ENCODE measurements at regions not wholly inside any gene's neighbourhood (a gene's known extent, or its start where the extent isn't known, plus 50 kb on each side); places are given as distances from the start of the nearest gene placed in this dataset.

DNA sequence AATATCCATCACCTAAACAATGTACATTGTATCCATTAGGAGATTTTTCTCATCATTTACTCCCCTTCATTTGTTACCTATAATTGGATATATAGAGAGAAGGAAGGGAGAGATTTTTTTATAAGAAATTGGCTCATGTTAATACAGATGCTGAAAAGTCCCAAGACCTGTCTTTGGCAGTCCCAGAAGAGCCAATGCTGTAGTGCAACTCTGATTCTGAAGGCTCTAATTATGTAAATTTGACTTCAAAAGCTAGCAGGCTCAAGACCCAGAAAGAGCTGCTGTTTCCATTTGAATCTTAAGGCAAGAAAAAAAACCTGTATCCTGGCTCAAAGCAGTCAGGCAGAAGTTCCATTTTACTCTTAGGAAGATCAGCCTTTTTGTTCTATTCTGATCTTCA lies 1245.5 kb upstream of the FAM98A start:
- no peak overlapping the region for H3K4me3 ChIP-seq (ENCODE audit: low read depth, low read length)
- TF ChIP-seq, protein P1, sequence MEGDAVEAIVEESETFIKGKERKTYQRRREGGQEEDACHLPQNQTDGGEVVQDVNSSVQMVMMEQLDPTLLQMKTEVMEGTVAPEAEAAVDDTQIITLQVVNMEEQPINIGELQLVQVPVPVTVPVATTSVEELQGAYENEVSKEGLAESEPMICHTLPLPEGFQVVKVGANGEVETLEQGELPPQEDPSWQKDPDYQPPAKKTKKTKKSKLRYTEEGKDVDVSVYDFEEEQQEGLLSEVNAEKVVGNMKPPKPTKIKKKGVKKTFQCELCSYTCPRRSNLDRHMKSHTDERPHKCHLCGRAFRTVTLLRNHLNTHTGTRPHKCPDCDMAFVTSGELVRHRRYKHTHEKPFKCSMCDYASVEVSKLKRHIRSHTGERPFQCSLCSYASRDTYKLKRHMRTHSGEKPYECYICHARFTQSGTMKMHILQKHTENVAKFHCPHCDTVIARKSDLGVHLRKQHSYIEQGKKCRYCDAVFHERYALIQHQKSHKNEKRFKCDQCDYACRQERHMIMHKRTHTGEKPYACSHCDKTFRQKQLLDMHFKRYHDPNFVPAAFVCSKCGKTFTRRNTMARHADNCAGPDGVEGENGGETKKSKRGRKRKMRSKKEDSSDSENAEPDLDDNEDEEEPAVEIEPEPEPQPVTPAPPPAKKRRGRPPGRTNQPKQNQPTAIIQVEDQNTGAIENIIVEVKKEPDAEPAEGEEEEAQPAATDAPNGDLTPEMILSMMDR (conservative IDR thresholded peaks at IDR 0.05; ENCODE audit: low read depth, low read length) = no peak
- DNase-seq (ENCODE audit: low read depth) = no peak

DNA sequence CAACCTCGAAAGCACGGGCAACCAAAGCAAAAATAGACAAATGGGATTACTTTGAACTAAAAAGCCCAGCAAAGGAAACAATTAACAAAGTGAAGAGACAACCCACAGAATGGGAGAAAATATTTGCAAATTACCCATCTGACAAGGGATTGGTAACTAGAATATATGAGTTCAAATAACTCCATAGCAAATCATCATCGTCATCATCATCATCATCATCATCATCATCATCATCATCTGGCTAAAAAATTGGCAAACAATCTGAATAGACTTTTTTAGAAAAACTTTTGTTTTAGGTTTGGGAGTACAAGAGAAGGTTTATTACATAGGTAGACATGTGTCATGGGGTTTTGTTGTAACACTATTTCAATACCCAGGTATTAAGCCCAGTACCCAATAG lies 1239.3 kb upstream of the FAM98A start:
- H3K4me3 ChIP-seq (ENCODE audit: low read depth, low read length) = no peak overlapping the region
- no peak for DNase-seq (ENCODE audit: low read depth)
- TF ChIP-seq, protein P1 (conservative IDR thresholded peaks at IDR 0.05; ENCODE audit: low read depth, low read length) = no peak

DNA sequence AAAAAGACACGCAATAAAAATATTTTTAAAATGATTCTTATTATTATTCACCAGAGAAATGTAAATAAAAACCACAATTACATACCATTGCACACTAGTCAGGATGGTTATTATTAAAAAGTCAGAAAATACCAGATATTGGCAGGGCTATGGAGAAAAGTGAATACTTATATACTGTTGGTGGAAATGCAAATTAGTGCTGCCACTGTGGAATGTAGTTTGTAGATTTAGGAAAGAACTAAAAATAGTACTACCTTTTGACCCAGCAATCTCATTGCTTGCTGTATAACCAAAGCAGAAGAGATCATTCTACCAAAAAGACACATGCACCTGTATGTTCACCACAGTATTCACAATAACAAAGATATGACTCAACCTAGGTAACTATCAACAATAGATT lies 1237.3 kb upstream of the FAM98A start:
- TF ChIP-seq, protein P1 (conservative IDR thresholded peaks at IDR 0.05; ENCODE audit: low read depth, low read length) = no peak
- H3K4me3 ChIP-seq (ENCODE audit: low read depth, low read length) = no peak overlapping the region
- no peak for DNase-seq (ENCODE audit: low read depth)

DNA sequence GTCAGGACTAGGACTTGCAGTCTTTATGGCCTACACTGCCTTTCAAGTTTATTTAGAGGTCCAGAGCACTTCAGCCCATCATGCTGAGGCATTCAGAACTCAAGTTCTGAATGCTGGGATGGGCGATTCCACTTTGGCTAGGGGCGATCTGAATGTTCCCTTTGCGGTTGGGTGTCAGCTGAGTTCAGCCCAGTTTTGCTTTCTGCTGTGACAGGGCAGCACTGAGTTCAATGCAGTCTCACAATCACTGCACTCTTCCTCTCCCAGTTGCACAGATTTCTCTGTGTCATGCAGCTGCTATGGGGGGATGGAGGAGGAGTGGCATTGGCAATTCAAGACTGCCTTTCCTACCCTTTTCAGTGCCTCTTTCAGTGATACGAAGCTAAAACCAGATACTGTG lies 1232.0 kb upstream of the FAM98A start:
- TF ChIP-seq, protein P1 (conservative IDR thresholded peaks at IDR 0.05; ENCODE audit: low read depth, low read length) = no peak
- DNase-seq (ENCODE audit: low read depth) = no peak
- H3K4me3 ChIP-seq (ENCODE audit: low read depth, low read length) = no peak overlapping the region

DNA sequence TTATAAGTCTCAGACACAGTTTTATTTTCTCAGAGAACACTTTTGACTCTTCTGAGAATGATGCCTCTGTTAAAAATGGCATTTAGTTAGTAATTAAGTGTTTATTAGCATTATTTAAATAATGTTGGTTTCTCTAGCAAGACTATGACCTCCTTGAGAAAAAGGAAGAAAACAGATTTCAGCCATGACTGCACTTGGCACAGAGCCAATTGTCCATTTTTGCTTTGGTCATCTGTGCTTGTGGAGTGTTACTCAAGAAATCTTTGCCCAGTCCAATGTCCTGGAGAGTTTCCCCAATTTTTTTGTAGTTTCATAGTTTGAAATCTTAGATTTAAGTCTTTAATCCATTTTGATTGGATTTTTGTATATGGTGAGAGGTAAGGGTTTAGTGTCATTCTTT lies 1229.4 kb upstream of the FAM98A start:
- TF ChIP-seq, protein P1 (conservative IDR thresholded peaks at IDR 0.05; ENCODE audit: low read depth, low read length) = no peak
- DNase-seq (ENCODE audit: low read depth) = no peak
- H3K4me3 ChIP-seq (ENCODE audit: low read depth, low read length) = no peak overlapping the region

DNA sequence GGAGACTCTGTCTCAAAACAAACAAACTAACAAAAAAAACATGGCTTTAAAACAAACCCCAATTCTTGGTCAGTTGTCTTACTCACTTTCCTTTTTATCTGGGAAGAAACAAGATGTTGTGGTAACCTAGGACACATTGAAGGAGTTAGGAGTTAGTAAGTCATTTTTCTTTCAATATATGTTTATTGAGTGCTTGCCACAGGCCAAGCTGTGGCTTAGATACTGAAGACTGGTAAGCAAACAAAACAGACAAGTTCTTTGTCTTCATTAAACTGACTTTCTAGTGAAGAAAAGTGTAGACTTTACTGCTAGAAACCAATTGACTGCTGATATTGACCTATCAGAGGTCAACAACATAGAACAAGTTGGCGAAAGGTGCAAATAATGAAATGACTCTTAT lies 1228.3 kb upstream of the FAM98A start:
- TF ChIP-seq, protein P1 (conservative IDR thresholded peaks at IDR 0.05; ENCODE audit: low read depth, low read length) = no peak
- no peak for DNase-seq (ENCODE audit: low read depth)
- H3K4me3 ChIP-seq (ENCODE audit: low read depth, low read length) = no peak overlapping the region

DNA sequence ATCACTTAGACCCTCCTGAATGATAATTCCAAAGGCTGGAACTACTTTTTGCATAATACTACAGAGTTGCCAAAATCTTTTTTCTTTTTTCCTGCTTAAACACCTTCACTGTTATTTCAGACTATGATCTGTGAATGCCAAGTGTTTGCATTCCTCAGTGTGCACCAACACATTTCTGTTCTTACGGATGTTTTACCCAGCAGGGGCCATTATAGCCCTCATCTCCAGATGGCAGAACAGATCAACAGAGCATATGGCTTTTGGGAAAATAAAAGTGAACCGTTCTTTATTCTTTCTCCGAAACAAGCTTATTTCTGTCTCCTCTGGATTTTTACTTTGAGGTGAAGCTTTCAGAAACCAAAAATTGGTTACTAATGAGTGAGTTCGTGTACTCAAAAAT lies 1226.6 kb upstream of the FAM98A start:
- TF ChIP-seq, protein P1 (conservative IDR thresholded peaks at IDR 0.05; ENCODE audit: low read depth, low read length) = no peak
- no peak for DNase-seq (ENCODE audit: low read depth)
- no peak overlapping the region for H3K4me3 ChIP-seq (ENCODE audit: low read depth, low read length)
